B cell (primary cell): ENCODE measurements at regions not wholly inside any gene's neighbourhood (a gene's known extent, or its start where the extent isn't known, plus 50 kb on each side); places are given as distances from the start of the nearest gene placed in this dataset.

Experiments used
- ATAC-seq: fragments of 200-7000 bp; cut with Tn5 transposase; one replicate; pipeline ENCODE4 v1.10.0; 2021; ENCODE audit warnings: low read depth, mild to moderate bottlenecking, moderate number of reproducible peaks, moderate library complexity
- CTCF ChIA-PET: fragments of 350-600 bp; sonication (Branson Sonifier 250); formaldehyde crosslinking; loops from one replicate; lab custom pipeline; 2021; ENCODE audit warnings: antibody characterized with exemption, inconsistent platforms; lab: Charles Lee
- POLR2A ChIA-PET: fragments of 350-600 bp; sonication (Branson Sonifier 250); formaldehyde crosslinking; loops from one replicate; lab custom pipeline; 2021; ENCODE audit warnings: antibody characterized with exemption; lab: Charles Lee
- DNase-seq: peaks from one replicate; pipeline ENCODE4 v3.0.0; 2013
- H2AFZ ChIP-seq: 2 replicates; pipeline ENCODE4 v1.6.1; 2012; ENCODE audit warnings: mild to moderate bottlenecking, low read depth, low read length; ENCODE audit not compliant: insufficient read depth, poor library complexity, severe bottlenecking
- H3K27ac ChIP-seq, 2 donors: 1 replicate in 1 of 2; 2 replicates in 1 of 2; pipeline ENCODE4 v1.5.1; 2012 to 2013; ENCODE audit warnings: low read length in 2 of 2, mild to moderate bottlenecking in 2 of 2, moderate library complexity in 1 of 2
- H3K27me3 ChIP-seq, 4 experiments: fragments of 200-600 bp in 1 of 4; sonication (generic) in 1 of 4; replicated peaks in 1 of 4; 1 replicate in 2 of 4; 2 replicates in 2 of 4; pipeline versions ENCODE4 v1.6.1 to v1.7.0; 2013 to 2016; ENCODE audit warnings: low read length in 3 of 4, mild to moderate bottlenecking in 2 of 4, mixed read lengths in 1 of 4, moderate library complexity in 1 of 4; ENCODE audit not compliant: insufficient read depth in 4 of 4, control insufficient read depth in 3 of 4; ENCODE audit errors: control extremely low read depth in 1 of 4
- H3K36me3 ChIP-seq, 2 experiments: replicated peaks in 1 of 2; 1 replicate in 1 of 2; 2 replicates in 1 of 2; pipeline versions ENCODE4 v1.6.1 to v1.7.1; 2013; ENCODE audit warnings: low read length in 1 of 2; ENCODE audit not compliant: insufficient read depth in 2 of 2, control insufficient read depth in 1 of 2; ENCODE audit errors: control extremely low read depth in 1 of 2, extremely low read depth in 1 of 2
- H3K4me1 ChIP-seq, 2 donors: fragments of 200-600 bp in 1 of 2; sonication (generic) in 1 of 2; 1 replicate in 1 of 2; 2 replicates in 1 of 2; pipeline versions ENCODE4 v1.5.1 to v1.6.1; 2013 to 2017; ENCODE audit warnings: low read length in 2 of 2; ENCODE audit not compliant: control insufficient read depth in 2 of 2, insufficient read depth in 2 of 2
- H3K4me2 ChIP-seq: replicated peaks from 2 replicates; pipeline ENCODE3; 2012; ENCODE audit warnings: mild to moderate bottlenecking, low read depth, low read length; ENCODE audit not compliant: poor library complexity, severe bottlenecking
- H3K4me3 ChIP-seq, 5 experiments: fragments of 200-600 bp in 1 of 5; sonication (generic) in 1 of 5; 1 replicate in 3 of 5; 2 replicates in 2 of 5; pipeline versions ENCODE4 v1.5.1 to v1.7.0; 2011 to 2016; ENCODE audit warnings: low read length in 4 of 5, mild to moderate bottlenecking in 4 of 5, low read depth in 2 of 5, control low read depth in 1 of 5, moderate library complexity in 1 of 5; ENCODE audit not compliant: insufficient read depth in 1 of 5; ENCODE audit errors: control extremely low read depth in 1 of 5, extremely low read depth in 1 of 5
- H3K79me2 ChIP-seq: fragments of 200-600 bp; sonication (generic); one replicate; pipeline ENCODE4 v1.6.0; 2016; ENCODE audit warnings: low read length; ENCODE audit not compliant: control insufficient read depth, insufficient read depth
- H3K9ac ChIP-seq: fragments of 200-600 bp; sonication (generic); 2 replicates; pipeline ENCODE4 v1.6.1; 2017; ENCODE audit warnings: mild to moderate bottlenecking, low read length, moderate library complexity
- H3K9me3 ChIP-seq, 3 donors: one replicate each; pipeline versions ENCODE4 v1.6.1 to v1.7.1; 2013; ENCODE audit warnings: low read length in 2 of 3; ENCODE audit not compliant: control insufficient read depth in 2 of 3, insufficient read depth in 1 of 3; ENCODE audit errors: control extremely low read depth in 1 of 3
- H4K20me1 ChIP-seq: 2 replicates; pipeline ENCODE4 v1.6.0; 2012; ENCODE audit warnings: mild to moderate bottlenecking, low read length; ENCODE audit not compliant: insufficient read depth, control insufficient read depth, poor library complexity, severe bottlenecking
- H3K27ac Mint-ChIP-seq: one replicate; pipeline ENCODE4 v1.8.0; 2021; ENCODE audit warnings: mixed read lengths
- H3K27me3 Mint-ChIP-seq: one replicate; pipeline ENCODE4 v1.8.0; 2021; ENCODE audit warnings: mixed read lengths
- H3K4me1 Mint-ChIP-seq: one replicate; pipeline ENCODE4 v1.8.0; 2021; ENCODE audit warnings: mixed read lengths
- H3K4me3 Mint-ChIP-seq: one replicate; pipeline ENCODE4 v1.8.0; 2021; ENCODE audit warnings: mixed read lengths
- H3K9me3 Mint-ChIP-seq: one replicate; pipeline ENCODE4 v1.8.0; 2022; ENCODE audit warnings: mixed read lengths; ENCODE audit not compliant: insufficient read depth
- CTCF ChIP-seq: fragments of 200-600 bp; IDR thresholded peaks from one replicate; pipeline ENCODE4 v1.8.0; 2022; ENCODE audit warnings: antibody characterized with exemption, mild to moderate bottlenecking
- EZH2 ChIP-seq: IDR thresholded peaks from 2 replicates; pipeline ENCODE4 v1.6.1; 2012; ENCODE audit warnings: borderline replicate concordance, low read depth, mild to moderate bottlenecking, moderate library complexity, low read length; ENCODE audit not compliant: insufficient read depth, poor library complexity, severe bottlenecking
- WGBS: methylation state at CpG from one replicate; pipeline ENCODE4 v1.1.5; 2013; ENCODE audit warnings: missing lambda C conversion rate; ENCODE audit not compliant: insufficient coverage; 5-methylcytosine and 5-hydroxymethylcytosine counted together
- intact Hi-C: fragments of 100-400 bp; cut with micrococcal nuclease; formaldehyde crosslinking; loops from one replicate; pipeline ENCODE4 v1.10.0; 2022

- TF ChIP-seq CTCF (no peak), EZH2 (no peak)
- POLR2A ChIA-PET: interaction anchor here (0.8 kb wide), 1 partner anchor 17 kb away, joined by 10 read pairs; no protein-coding TSS in a partner anchor
- no peak overlapping the region for H3K4me2 ChIP-seq
Observed at GRCh38 chr16:14371778-14372431, 258.2 kb downstream of the PARN start.

GRCh38 chr16:14370736-14371234 is 259.3 kb downstream of the PARN start:
- Histone ChIP-seq H3K4me2 (no peak overlapping the region), H3K4me1 (no peaks in the 10 kb centered on the region), H3K79me2 (no peaks in the 10 kb centered on the region), H3K27me3 (no peaks in the 10 kb centered on the region), H3K4me3 (no peak overlapping the region), H3K36me3 (no peaks in the 10 kb centered on the region), H4K20me1 (no peaks in the 10 kb centered on the region), H3K27ac (no peak overlapping the region), H3K9me3 (no peaks in the 10 kb centered on the region), H2AFZ (no peak overlapping the region), H3K9ac (no peak overlapping the region)
- no peak overlapping the region for H3K4me3 Mint-ChIP-seq
- no peak for DNase-seq
- no peak overlapping the region for H3K27ac Mint-ChIP-seq
- H3K4me1 Mint-ChIP-seq: no peaks in the 10 kb centered on the region
- ChIA-PET POLR2A (no interaction called here), CTCF (no interaction called here)
- TF ChIP-seq CTCF (no peak), EZH2 (no peak)
- no peaks in the 10 kb centered on the region for H3K9me3 Mint-ChIP-seq
- no peaks in the 10 kb centered on the region for H3K27me3 Mint-ChIP-seq
- intact Hi-C loops: no loop called here
- 94% methylated on average over 2 of the region's 7 CpGs for WGBS
- ATAC-seq: no peak

More at GRCh38 chr16:14371778-14372431, 258.2 kb downstream of the PARN start:
- Histone ChIP-seq H4K20me1 (no peaks in the 10 kb centered on the region), H2AFZ (no peak overlapping the region), H3K79me2 (no peaks in the 10 kb centered on the region), H3K36me3 (no peaks in the 10 kb centered on the region), H3K27me3 (no peaks in the 10 kb centered on the region), H3K9ac (no peak overlapping the region), H3K9me3 (no peaks in the 10 kb centered on the region), H3K4me3 (no peak overlapping the region), H3K4me1 (no peaks in the 10 kb centered on the region), H3K27ac (no peak overlapping the region)
- no peak for ATAC-seq
- no peaks in the 10 kb centered on the region for H3K27me3 Mint-ChIP-seq
- intact Hi-C loops: no loop called here
- no peak for DNase-seq
- no peaks in the 10 kb centered on the region for H3K4me1 Mint-ChIP-seq
- CTCF ChIA-PET: no interaction called here
- H3K4me3 Mint-ChIP-seq: no peak overlapping the region
- H3K9me3 Mint-ChIP-seq: no peaks in the 10 kb centered on the region
- WGBS: 100% methylated on average over 3 of the region's 7 CpGs
- no peak overlapping the region for H3K27ac Mint-ChIP-seq
